Skeletal muscle tissue (tissue), 3 donors: ENCODE measurements at regions not wholly inside any gene's neighbourhood (a gene's known extent, or its start where the extent isn't known, plus 50 kb on each side); places are given as distances from the start of the nearest gene placed in this dataset.

Experiments
- H3K27ac ChIP-seq: one replicate; pipeline ENCODE4 v1.7.0; 2013; ENCODE audit warnings: mild to moderate bottlenecking, low read depth, low read length, inconsistent platforms
- H3K27me3 ChIP-seq, 3 donors: one replicate each; pipeline ENCODE4 v1.7.0; 2013; ENCODE audit warnings: low read length in 3 of 3; ENCODE audit not compliant: control insufficient read depth in 3 of 3, insufficient read depth in 3 of 3
- H3K36me3 ChIP-seq, 3 donors: one replicate each; pipeline ENCODE4 v1.7.0; 2013; ENCODE audit warnings: low read length in 3 of 3; ENCODE audit not compliant: control insufficient read depth in 3 of 3, insufficient read depth in 3 of 3
- H3K4me1 ChIP-seq, 3 donors: one replicate each; pipeline ENCODE4 v1.7.0; 2013; ENCODE audit warnings: low read length in 3 of 3, mild to moderate bottlenecking in 3 of 3; ENCODE audit not compliant: control insufficient read depth in 3 of 3, insufficient read depth in 3 of 3
- H3K4me3 ChIP-seq, 3 donors: one replicate each; pipeline ENCODE4 v1.7.0; 2013; ENCODE audit warnings: low read length in 3 of 3
- H3K9ac ChIP-seq, 3 donors: one replicate each; pipeline ENCODE4 v1.7.0; 2013; ENCODE audit warnings: low read length in 3 of 3, mild to moderate bottlenecking in 3 of 3, moderate library complexity in 2 of 3, low read depth in 1 of 3
- H3K9me3 ChIP-seq, 3 donors: one replicate each; pipeline ENCODE4 v1.7.0; 2013; ENCODE audit warnings: low read length in 3 of 3; ENCODE audit not compliant: control insufficient read depth in 3 of 3
- donor health status: Osteomylitis.

DNA sequence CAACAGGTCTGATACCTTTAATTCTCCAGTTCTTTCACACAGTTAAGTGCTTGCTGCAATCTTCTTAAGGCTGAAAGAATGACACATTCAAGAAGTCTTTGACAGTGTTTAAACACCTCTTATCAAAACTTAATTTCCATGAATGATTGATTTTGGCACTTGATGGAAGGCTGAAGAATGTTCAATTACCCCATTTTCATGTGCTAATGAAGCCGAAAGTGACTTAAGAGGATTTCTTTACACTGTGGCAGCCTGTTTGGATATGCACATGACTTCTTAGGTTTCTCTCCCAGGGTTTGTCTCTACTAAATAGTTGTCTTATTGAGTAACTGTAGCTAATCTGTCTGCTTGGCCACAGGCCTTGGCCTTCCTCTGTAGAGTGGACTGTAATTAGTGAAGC, 81.1 kb upstream of the PRDM1 start:
- no peaks in the 10 kb centered on the region for H3K36me3 ChIP-seq
- no peaks in the 10 kb centered on the region for H3K9me3 ChIP-seq
- no peaks in the 10 kb centered on the region for H3K4me1 ChIP-seq
- no peaks in the 10 kb centered on the region for H3K27me3 ChIP-seq
- no peak overlapping the region for H3K9ac ChIP-seq
- H3K27ac ChIP-seq: no peak overlapping the region
- H3K4me3 ChIP-seq: no peak overlapping the region

DNA sequence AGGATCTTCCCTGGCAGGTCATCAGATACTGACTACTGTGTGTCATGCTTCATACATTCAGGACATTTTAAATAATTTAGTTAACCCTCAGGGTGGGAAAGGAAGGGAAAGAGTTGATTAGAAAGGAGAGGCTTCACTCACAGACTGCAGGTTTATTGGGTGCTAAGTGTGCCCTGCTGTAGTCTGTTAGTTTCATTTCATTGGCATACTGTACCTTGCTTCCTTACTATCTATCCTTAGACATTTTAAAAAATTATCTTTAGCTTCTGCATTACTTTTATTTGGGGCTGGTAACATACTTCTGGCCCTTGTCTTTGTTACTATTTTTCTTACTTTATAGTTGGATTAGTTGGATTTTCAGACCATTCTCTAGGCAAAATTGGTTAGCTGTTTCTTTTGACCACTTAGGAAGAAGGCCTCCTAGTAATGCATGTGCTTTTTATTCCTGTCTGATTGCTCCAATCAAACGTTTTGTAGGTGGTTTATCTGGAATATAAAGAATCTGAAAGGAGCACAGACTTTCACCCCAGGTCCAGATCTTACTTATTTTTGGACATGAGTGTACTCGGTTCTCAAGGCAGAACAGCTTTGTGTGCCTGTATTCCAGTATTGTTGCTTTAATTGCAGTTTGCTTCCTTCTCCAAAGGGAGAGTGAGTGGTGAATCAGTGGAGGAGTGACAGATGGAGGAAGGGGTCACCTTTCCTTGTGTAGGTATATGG, 82.7 kb upstream of the PRDM1 start:
- H3K4me1 ChIP-seq: no peaks in the 10 kb centered on the region
- no peak overlapping the region for H3K27ac ChIP-seq
- no peaks in the 10 kb centered on the region for H3K36me3 ChIP-seq
- H3K9me3 ChIP-seq: no peaks in the 10 kb centered on the region
- peaks cover 0 to 3% (median 0%) of the 10 kb centered on the region in 3 donors for H3K27me3 ChIP-seq
- no peak overlapping the region for H3K4me3 ChIP-seq
- H3K9ac ChIP-seq: no peak overlapping the region

DNA sequence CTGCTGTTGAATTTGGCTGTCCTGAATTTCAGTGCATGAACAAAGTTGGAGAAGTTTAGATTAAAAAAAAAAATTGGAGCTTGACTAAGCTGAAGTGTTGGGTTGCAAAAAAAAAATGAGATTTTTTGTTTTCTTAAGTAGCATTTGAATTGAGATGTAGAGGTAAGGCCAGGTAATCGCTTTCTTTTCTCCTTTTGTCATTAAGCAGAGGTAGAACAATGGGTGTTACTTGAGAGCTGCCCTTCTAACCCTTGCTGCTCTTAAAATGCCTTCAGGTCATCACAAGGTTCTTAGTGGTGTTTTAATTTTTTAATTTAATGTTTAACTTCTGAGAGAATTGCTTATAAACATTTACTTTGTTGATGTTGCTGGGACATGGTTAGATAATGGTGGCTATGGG, 84.1 kb upstream of the PRDM1 start:
- peaks cover 5 to 9% (median 6%) of the 10 kb centered on the region in 3 donors for H3K27me3 ChIP-seq
- no peak overlapping the region for H3K4me3 ChIP-seq
- no peaks in the 10 kb centered on the region for H3K4me1 ChIP-seq
- no peak overlapping the region for H3K27ac ChIP-seq
- no peak overlapping the region for H3K9ac ChIP-seq
- no peaks in the 10 kb centered on the region for H3K9me3 ChIP-seq
- no peaks in the 10 kb centered on the region for H3K36me3 ChIP-seq

DNA sequence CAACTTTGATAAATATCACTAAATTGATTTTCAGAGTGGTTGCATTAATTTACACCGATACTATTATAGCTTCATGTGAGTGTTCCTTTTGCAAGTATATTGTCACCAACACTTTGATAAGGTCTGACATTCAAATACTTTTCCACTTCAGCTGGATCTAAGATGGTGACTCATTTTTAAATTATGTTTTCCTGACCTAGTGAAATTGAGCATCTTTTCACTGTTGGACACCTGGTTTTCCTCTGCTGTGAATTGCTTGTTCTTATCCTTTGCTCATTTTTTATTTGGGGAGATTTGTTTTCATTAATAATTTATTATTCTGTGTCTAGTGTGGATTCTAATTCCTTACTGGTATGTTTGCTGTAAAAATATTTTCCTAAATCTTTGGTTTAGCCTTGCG, 85.2 kb upstream of the PRDM1 start:
- Histone ChIP-seq H3K4me3 (no peak overlapping the region), H3K27ac (no peak overlapping the region), H3K4me1 (no peaks in the 10 kb centered on the region), H3K9ac (no peak overlapping the region), H3K36me3 (no peaks in the 10 kb centered on the region), H3K9me3 (no peaks in the 10 kb centered on the region), H3K27me3 (peaks cover 9 to 16% (median 15%) of the 10 kb centered on the region in 3 donors)

DNA sequence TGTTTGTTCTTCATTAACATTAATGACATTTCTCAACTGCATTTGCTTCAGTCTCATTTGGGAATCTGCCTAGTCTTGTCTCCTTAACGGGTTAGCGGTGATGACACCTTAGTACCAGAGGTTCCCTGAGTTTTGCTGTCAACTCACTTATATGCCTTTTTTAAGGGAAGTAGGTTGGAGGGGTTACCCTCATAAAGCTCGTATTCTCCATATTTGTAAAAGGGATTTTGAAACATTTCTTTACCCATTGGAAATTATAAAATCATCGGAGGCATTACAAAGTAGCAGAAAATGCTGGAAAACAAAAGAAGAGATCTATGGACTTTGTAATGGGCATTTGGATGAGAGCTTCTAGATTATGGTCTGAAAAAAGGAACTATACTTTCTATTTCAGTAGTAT, 88.7 kb upstream of the PRDM1 start:
- Histone ChIP-seq H3K36me3 (no peaks in the 10 kb centered on the region), H3K9ac (no peak overlapping the region), H3K27me3 (peaks cover 42 to 49% (median 45%) of the 10 kb centered on the region in 3 donors), H3K4me1 (peaks cover 18 to 26% (median 26%) of the 10 kb centered on the region in 3 donors), H3K4me3 (no peak overlapping the region), H3K9me3 (no peaks in the 10 kb centered on the region), H3K27ac (no peak overlapping the region)

DNA sequence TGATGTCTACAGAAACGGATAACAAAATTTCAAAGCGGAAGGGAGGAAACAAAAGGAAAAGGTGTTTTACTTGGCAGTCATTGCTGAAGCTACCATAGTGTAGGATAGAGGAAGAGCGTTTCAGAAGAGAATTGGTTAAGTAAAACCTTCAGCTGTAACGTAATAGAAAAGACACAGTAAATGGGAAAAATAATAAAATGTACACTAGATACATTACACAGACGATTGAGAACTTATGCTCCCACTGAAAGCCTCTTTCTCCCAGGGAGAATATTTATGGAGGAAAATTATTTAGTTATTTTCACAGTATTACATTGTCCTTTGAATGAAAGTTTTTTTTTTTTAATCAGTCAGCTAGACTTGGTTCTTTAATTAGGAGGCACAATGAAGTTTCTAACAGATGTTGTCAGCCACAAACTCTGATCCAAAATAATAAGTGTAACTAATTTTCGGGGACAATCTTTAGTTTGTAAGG, 90.7 kb upstream of the PRDM1 start:
- Histone ChIP-seq H3K36me3 (no peaks in the 10 kb centered on the region), H3K9ac (peak overlapping the region in 1 of 3 donors; percentile 30), H3K27me3 (peaks cover 46 to 57% (median 54%) of the 10 kb centered on the region in 3 donors), H3K9me3 (no peaks in the 10 kb centered on the region), H3K4me3 (peak overlapping the region; percentile 71 to 79 (median 74)), H3K27ac (peak overlapping the region; percentile 66), H3K4me1 (peaks cover 24 to 36% (median 33%) of the 10 kb centered on the region in 3 donors)

DNA sequence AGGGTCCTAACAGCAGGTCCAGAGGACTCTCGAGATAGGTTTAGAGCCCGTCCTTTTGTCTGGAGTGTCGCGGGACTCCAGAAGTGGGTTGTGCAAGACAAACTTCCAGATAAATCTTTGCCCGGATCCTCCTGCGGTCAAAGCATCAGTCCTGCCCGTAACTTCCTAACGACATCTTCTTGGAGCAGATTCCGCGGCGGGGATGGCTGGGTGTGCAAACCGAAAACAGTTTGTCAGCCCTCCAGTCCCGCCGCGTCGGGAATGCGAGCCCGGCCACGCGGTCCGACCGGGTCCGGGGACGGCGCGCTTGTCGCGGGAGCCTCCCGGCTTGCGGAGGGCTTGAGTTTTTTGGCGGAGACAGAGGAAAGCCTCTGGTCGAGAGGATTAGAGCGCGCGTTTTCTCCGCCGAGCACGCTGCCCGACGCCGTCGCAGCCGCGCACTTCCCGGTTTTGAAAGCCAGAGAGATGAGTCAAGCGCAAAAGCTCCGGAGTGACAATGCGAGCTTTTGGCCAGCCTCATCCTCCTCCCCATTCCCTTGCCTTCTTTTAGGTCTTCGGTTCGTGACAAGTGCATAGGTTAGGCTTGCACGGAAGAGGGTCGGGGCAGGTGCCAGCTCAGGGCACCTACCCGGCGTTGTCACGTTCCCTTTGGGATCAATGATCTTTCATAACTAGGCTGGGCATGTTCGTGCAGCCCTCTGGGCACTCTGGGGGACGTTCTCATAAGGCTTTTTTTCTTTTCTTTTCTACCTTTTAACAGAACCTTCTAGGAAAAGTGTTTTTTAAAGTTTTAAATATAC, 91.3 kb upstream of the PRDM1 start:
- no peaks in the 10 kb centered on the region for H3K9me3 ChIP-seq
- H3K9ac ChIP-seq: peak overlapping the region; percentile 44 to 70 (median 61)
- H3K36me3 ChIP-seq: no peaks in the 10 kb centered on the region
- peaks cover 50 to 63% (median 60%) of the 10 kb centered on the region in 3 donors for H3K27me3 ChIP-seq
- peak overlapping the region; percentile 71 to 79 (median 74) for H3K4me3 ChIP-seq
- peak overlapping the region; percentile 66 for H3K27ac ChIP-seq
- H3K4me1 ChIP-seq: peaks cover 24 to 36% (median 33%) of the 10 kb centered on the region in 3 donors

- Histone ChIP-seq H3K36me3 (no peaks in the 10 kb centered on the region), H3K9ac (peak overlapping the region; percentile 44 to 70 (median 61)), H3K27me3 (peaks cover 56 to 66% (median 62%) of the 10 kb centered on the region in 3 donors), H3K4me1 (peaks cover 24 to 36% (median 33%) of the 10 kb centered on the region in 3 donors), H3K27ac (peak overlapping the region; percentile 66), H3K9me3 (no peaks in the 10 kb centered on the region), H3K4me3 (peak overlapping the region; percentile 71 to 79 (median 74))
Measured at GRCh38 chr6:105994118-105994590, 92.0 kb upstream of the PRDM1 start.

- no peaks in the 10 kb centered on the region for H3K36me3 ChIP-seq
- peaks cover 56 to 66% (median 66%) of the 10 kb centered on the region in 3 donors for H3K27me3 ChIP-seq
- H3K9me3 ChIP-seq: no peaks in the 10 kb centered on the region
- peak overlapping the region in 1 of 3 donors; percentile 70 for H3K9ac ChIP-seq
- peak overlapping the region; percentile 71 to 79 (median 74) for H3K4me3 ChIP-seq
- peaks cover 24 to 36% (median 33%) of the 10 kb centered on the region in 3 donors for H3K4me1 ChIP-seq
- H3K27ac ChIP-seq: peak overlapping the region; percentile 66
Measured at GRCh38 chr6:105993341-105994117, 92.6 kb upstream of the PRDM1 start.
